ENCODE measurements at regions not wholly inside any gene's neighbourhood (a gene's known extent, or its start where the extent isn't known, plus 50 kb on each side); places are given as distances from the start of the nearest gene placed in this dataset.

DNA sequence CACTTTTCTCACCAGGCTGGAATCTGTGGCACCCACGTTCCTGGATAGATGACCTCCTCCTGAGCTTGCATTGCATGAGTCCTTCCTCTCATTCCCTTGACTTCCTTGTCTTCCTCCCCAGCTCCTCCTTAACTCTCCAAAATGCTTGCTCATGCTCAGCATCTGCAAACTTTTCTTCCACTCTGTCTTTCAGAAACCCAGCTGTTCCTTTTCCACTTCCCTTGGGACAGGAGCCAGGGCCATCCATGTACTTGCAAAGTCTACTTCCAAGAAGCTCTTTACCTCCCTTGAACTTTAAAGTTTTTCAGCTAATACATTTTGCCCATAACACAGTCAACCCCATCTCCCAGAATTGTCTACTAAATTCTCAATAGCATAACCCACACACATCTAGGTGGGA, 861.7 kb downstream of the QKI start:
- H2AFZ ChIP-seq (replicated peaks; ENCODE audit: low read length, poor library complexity), result no peak overlapping the region
- H2BK120ac ChIP-seq (ENCODE audit: low read depth, low read length), result no peak overlapping the region
- H4K91ac ChIP-seq (ENCODE audit: insufficient read depth, low read depth, low read length), result no peak overlapping the region
- H3K14ac ChIP-seq (replicated peaks; ENCODE audit: low read depth, low read length), result no peak overlapping the region
- WGBS, 2 experiments (ENCODE audit: extremely low coverage in 2 of 2, insufficient read length in 1 of 2), result no CpG with 5 or more reads among the region's 1 CpG
- H3K4me2 ChIP-seq (ENCODE audit: low read depth, low read length), result no peak overlapping the region
- H3K4ac ChIP-seq (ENCODE audit: low read depth, low read length), result no peak overlapping the region
- H3K79me1 ChIP-seq (ENCODE audit: low read depth in 1 of 2, low read length in 2 of 2), result no peaks in the 10 kb centered on the region
- no peak overlapping the region for H4K5ac ChIP-seq (ENCODE audit: low read depth, low read length)
- no peak overlapping the region for H3K4me3 ChIP-seq (ENCODE audit: insufficient read depth, low read depth, low read length)
- intact Hi-C loops (cut with micrococcal nuclease), result no loop called here
- H2BK20ac ChIP-seq (ENCODE audit: low read depth, low read length), result no peak overlapping the region
- no peak overlapping the region for H2AK9ac ChIP-seq (replicated peaks; ENCODE audit: low read depth, low read length, poor library complexity)
- in situ Hi-C loops (cut with MboI; ENCODE audit: low sequenced_read_pairs), result no loop called here
- H3K27me3 ChIP-seq (ENCODE audit: control insufficient read depth, insufficient read depth, low read length), result no peaks in the 10 kb centered on the region
- H3K23ac ChIP-seq (ENCODE audit: low read depth, low read length), result no peak overlapping the region
- DNase-seq, result no peak
- dilution Hi-C loops (cut with HindIII; ENCODE audit: low sequenced_read_pairs, unreplicated experiment), result no loop called here
- H3K27ac ChIP-seq (ENCODE audit: insufficient read depth, low read length), result no peak overlapping the region
- no peak overlapping the region for H3K18ac ChIP-seq (ENCODE audit: low read depth, low read length)
- no peak for ATAC-seq (ENCODE audit: low read depth)
- no peak overlapping the region for H2BK15ac ChIP-seq (ENCODE audit: low read depth, low read length)
- POLR2A ChIA-PET (ENCODE audit: unreplicated experiment), result no interaction called here
- CTCF ChIA-PET, result no interaction called here
- BruUV-seq (replicated peaks), result no TSS peak
- H3K9me3 ChIP-seq (ENCODE audit: control insufficient read depth, insufficient read depth, low read length), result peaks cover 24% of the 10 kb centered on the region
- H4K8ac ChIP-seq (ENCODE audit: low read depth in 2 of 2, low read length in 2 of 2), result no peak overlapping the region
- no peaks in the 10 kb centered on the region for H3K4me1 ChIP-seq (ENCODE audit: control insufficient read depth, insufficient read depth, low read length)
- H4K20me1 ChIP-seq (ENCODE audit: insufficient read depth, low read length), result no peaks in the 10 kb centered on the region
- H3K36me3 ChIP-seq (ENCODE audit: control insufficient read depth, insufficient read depth, low read length), result no peaks in the 10 kb centered on the region
- no peak overlapping the region for H3K56ac ChIP-seq (ENCODE audit: extremely low read depth, insufficient read depth, low read length)
- no peaks in the 10 kb centered on the region for H3K9me1 ChIP-seq (ENCODE audit: insufficient read depth, low read length)
- H2AK5ac ChIP-seq (ENCODE audit: low read depth, low read length), result no peak overlapping the region
- no peak overlapping the region for H3K9ac ChIP-seq (ENCODE audit: low read depth, low read length)
- TF ChIP-seq, protein P1, sequence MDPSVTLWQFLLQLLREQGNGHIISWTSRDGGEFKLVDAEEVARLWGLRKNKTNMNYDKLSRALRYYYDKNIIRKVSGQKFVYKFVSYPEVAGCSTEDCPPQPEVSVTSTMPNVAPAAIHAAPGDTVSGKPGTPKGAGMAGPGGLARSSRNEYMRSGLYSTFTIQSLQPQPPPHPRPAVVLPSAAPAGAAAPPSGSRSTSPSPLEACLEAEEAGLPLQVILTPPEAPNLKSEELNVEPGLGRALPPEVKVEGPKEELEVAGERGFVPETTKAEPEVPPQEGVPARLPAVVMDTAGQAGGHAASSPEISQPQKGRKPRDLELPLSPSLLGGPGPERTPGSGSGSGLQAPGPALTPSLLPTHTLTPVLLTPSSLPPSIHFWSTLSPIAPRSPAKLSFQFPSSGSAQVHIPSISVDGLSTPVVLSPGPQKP (IDR thresholded peaks at IDR 0.05; ENCODE audit: borderline replicate concordance, low read depth, low read length), result no peak
- no peak for TF ChIP-seq MXI1 (IDR thresholded peaks at IDR 0.05; ENCODE audit: borderline replicate concordance, low read depth, low read length)
- no peak for TF ChIP-seq POLR2A (IDR thresholded peaks at IDR 0.05; ENCODE audit: low read depth, low read length)
- TF ChIP-seq USF2 (IDR thresholded peaks at IDR 0.05; ENCODE audit: low read depth, low read length), result no peak
- no peak for TF ChIP-seq SMC3 (IDR thresholded peaks at IDR 0.05; ENCODE audit: low read depth, low read length)
- no peak for TF ChIP-seq MAFK (IDR thresholded peaks at IDR 0.05; ENCODE audit: low read depth, low read length)
- TF ChIP-seq CTCF (conservative IDR thresholded peaks at IDR 0.05; ENCODE audit: low read depth, low read length), result no peak
- TF ChIP-seq NFE2L2 (IDR thresholded peaks at IDR 0.05; ENCODE audit: low read depth, low read length), result no peak
- no peak for TF ChIP-seq RFX5 (IDR thresholded peaks at IDR 0.05; ENCODE audit: low read depth, low read length)
- no peak for TF ChIP-seq RAD21 (IDR thresholded peaks at IDR 0.05; ENCODE audit: low read length)
- TF ChIP-seq BHLHE40 (IDR thresholded peaks at IDR 0.05; ENCODE audit: low read depth, low read length), result no peak
- TF ChIP-seq FOS (IDR thresholded peaks at IDR 0.05; ENCODE audit: low read depth, low read length), result no peak
- no peak for TF ChIP-seq CEBPB (IDR thresholded peaks at IDR 0.05; ENCODE audit: low read depth, low read length)
- TF ChIP-seq MAZ (IDR thresholded peaks at IDR 0.05; ENCODE audit: borderline replicate concordance, low read depth, low read length), result no peak
- no peak overlapping the region for H2BK5ac ChIP-seq (ENCODE audit: low read depth, low read length, poor library complexity, severe bottlenecking)

All from IMR-90 (cell line).